Natural killer cell (primary cell): ENCODE measurements at regions not wholly inside any gene's neighbourhood (a gene's known extent, or its start where the extent isn't known, plus 50 kb on each side); places are given as distances from the start of the nearest gene placed in this dataset.
"Not testable (repeated sequence)": the region's sequence is repeated elsewhere in the genome, so short reads cannot be mapped to it uniquely, and the experiment has no call there.

Source experiments
- ATAC-seq, 3 donors: fragments of 150-1000 bp in 2 of 3; fragments of 200-7000 bp in 1 of 3; cut with Tn5 transposase; 1 replicate in 1 of 3; 2 replicates in 2 of 3; pipeline ENCODE4 v1.10.0; 2021; ENCODE audit warnings: mild to moderate bottlenecking in 2 of 3, moderate library complexity in 2 of 3
- DNase-seq, 2 donors: peaks; one replicate each; pipeline versions ENCODE4 v3.0.0 to v3.0.0-alpha.2; 2013 to 2021; ENCODE audit warnings: mixed read lengths in 1 of 2
- H3K27ac ChIP-seq: one replicate; pipeline ENCODE4 v1.5.1; 2013; ENCODE audit warnings: mild to moderate bottlenecking, low read length
- H3K27me3 ChIP-seq: one replicate; pipeline ENCODE4 v1.6.1; 2013; ENCODE audit warnings: low read length; ENCODE audit not compliant: control insufficient read depth, insufficient read depth
- H3K36me3 ChIP-seq: one replicate; pipeline ENCODE4 v1.6.1; 2013; ENCODE audit warnings: low read length; ENCODE audit not compliant: control insufficient read depth, insufficient read depth
- H3K4me1 ChIP-seq: one replicate; pipeline ENCODE4 v1.6.1; 2013; ENCODE audit warnings: low read length; ENCODE audit not compliant: control insufficient read depth, insufficient read depth
- H3K4me3 ChIP-seq: one replicate; pipeline ENCODE4 v1.5.1; 2013; ENCODE audit warnings: low read length
- H3K9me3 ChIP-seq: one replicate; pipeline ENCODE4 v1.6.1; 2013; ENCODE audit warnings: low read length; ENCODE audit not compliant: control insufficient read depth, insufficient read depth
- H3K27ac Mint-ChIP-seq, 2 donors: one replicate each; pipeline ENCODE4 v1.8.0; 2022; ENCODE audit warnings: mild to moderate bottlenecking in 2 of 2, mixed read lengths in 2 of 2, moderate library complexity in 1 of 2
- H3K27me3 Mint-ChIP-seq, 2 donors: one replicate each; pipeline ENCODE4 v1.8.0; 2022; ENCODE audit warnings: low read depth in 2 of 2, mixed read lengths in 2 of 2
- H3K36me3 Mint-ChIP-seq: one replicate; pipeline ENCODE4 v1.8.0; 2022; ENCODE audit warnings: mixed read lengths
- H3K4me1 Mint-ChIP-seq, 2 donors: one replicate each; pipeline ENCODE4 v1.8.0; 2022; ENCODE audit warnings: mixed read lengths in 2 of 2
- H3K4me3 Mint-ChIP-seq: one replicate; pipeline ENCODE4 v1.8.0; 2022; ENCODE audit warnings: mild to moderate bottlenecking, moderate library complexity, mixed read lengths
- H3K9me3 Mint-ChIP-seq, 2 donors: one replicate each; pipeline ENCODE4 v1.8.0; 2022; ENCODE audit warnings: mixed read lengths in 2 of 2
- CTCF ChIP-seq: fragments of 200-600 bp; IDR thresholded peaks from one replicate; pipeline ENCODE4 v1.8.0; 2022; ENCODE audit warnings: antibody characterized with exemption
- WGBS: methylation state at CpG from one replicate; pipeline ENCODE4 v1.1.7; 2013; ENCODE audit warnings: missing lambda C conversion rate; ENCODE audit not compliant: insufficient coverage; 5-methylcytosine and 5-hydroxymethylcytosine counted together
- intact Hi-C: fragments of 100-400 bp; cut with micrococcal nuclease; formaldehyde crosslinking; loops from one replicate; pipeline ENCODE4 v1.14.2; 2022

GRCh38 chr7:80026766-80027165, 107.9 kb upstream of the GNAI1 start:
- WGBS: 100% methylated on average over 2 of the region's 4 CpGs
- peaks cover 10 to 14% of the 10 kb centered on the region in 2 donors for H3K9me3 Mint-ChIP-seq
- no peak overlapping the region for H3K27ac Mint-ChIP-seq
- ATAC-seq (no peak), DNase-seq (no peak)
- H3K9me3 ChIP-seq: no peaks in the 10 kb centered on the region
- H3K27me3 Mint-ChIP-seq: no peaks in the 10 kb centered on the region
- intact Hi-C loops: no loop called here
- no peaks in the 10 kb centered on the region for H3K36me3 ChIP-seq
- no peaks in the 10 kb centered on the region for H3K4me1 Mint-ChIP-seq
- TF ChIP-seq CTCF: no peak
- no peaks in the 10 kb centered on the region for H3K4me1 ChIP-seq
- no peaks in the 10 kb centered on the region for H3K36me3 Mint-ChIP-seq
- H3K27me3 ChIP-seq: no peaks in the 10 kb centered on the region
- H3K4me3 ChIP-seq: no peak overlapping the region
- H3K4me3 Mint-ChIP-seq: no peak overlapping the region
- H3K27ac ChIP-seq: no peak overlapping the region

- H3K36me3 Mint-ChIP-seq, H3K27ac Mint-ChIP-seq, H3K27me3 Mint-ChIP-seq: not testable (repeated sequence)
Observed at GRCh38 chr7:80020277-80020676, 114.4 kb upstream of the GNAI1 start.

GRCh38 chr7:80019809-80020207, 114.8 kb upstream of the GNAI1 start:
- 82% methylated on average over 4 of the region's 4 CpGs for WGBS
- H3K4me1 Mint-ChIP-seq, H3K36me3 Mint-ChIP-seq, H3K27ac ChIP-seq, H3K9me3 ChIP-seq, H3K4me1 ChIP-seq, intact Hi-C loops, H3K27ac Mint-ChIP-seq, H3K4me3 Mint-ChIP-seq, H3K4me3 ChIP-seq, DNase-seq, H3K27me3 ChIP-seq, ATAC-seq, H3K36me3 ChIP-seq, H3K27me3 Mint-ChIP-seq: not testable (repeated sequence)
- H3K9me3 Mint-ChIP-seq: peaks cover 10 to 18% of the 10 kb centered on the region in 2 donors

More at GRCh38 chr7:80020277-80020676, 114.4 kb upstream of the GNAI1 start:
- intact Hi-C loops, H3K27ac ChIP-seq, H3K4me1 Mint-ChIP-seq, DNase-seq, H3K4me3 ChIP-seq, ATAC-seq, H3K4me1 ChIP-seq, H3K36me3 ChIP-seq, H3K27me3 ChIP-seq, H3K4me3 Mint-ChIP-seq, H3K9me3 ChIP-seq: not testable (repeated sequence)
- WGBS: 73% methylated on average over 5 of the region's 5 CpGs
- peaks cover 10 to 18% of the 10 kb centered on the region in 2 donors for H3K9me3 Mint-ChIP-seq

GRCh38 chr7:80018941-80019808, 115.5 kb upstream of the GNAI1 start:
- Histone ChIP-seq H3K4me1 (no peaks in the 10 kb centered on the region), H3K27ac (no peak overlapping the region), H3K27me3 (no peaks in the 10 kb centered on the region), H3K4me3 (no peak overlapping the region), H3K36me3 (no peaks in the 10 kb centered on the region), H3K9me3 (no peaks in the 10 kb centered on the region)
- ATAC-seq: no peak
- 18% methylated on average over 4 of the region's 9 CpGs for WGBS
- Mint-ChIP-seq H3K27ac (no peak overlapping the region), H3K27me3 (no peaks in the 10 kb centered on the region), H3K4me3 (no peak overlapping the region), H3K4me1 (no peaks in the 10 kb centered on the region), H3K9me3 (peaks cover 10 to 18% of the 10 kb centered on the region in 2 donors), H3K36me3 (no peaks in the 10 kb centered on the region)
- intact Hi-C loops: no loop called here
- DNase-seq: peak in 1 of 2 donors; percentile 72
- peak; percentile 13 for TF ChIP-seq CTCF
